ENCODE measurements at regions not wholly inside any gene's neighbourhood (a gene's known extent, or its start where the extent isn't known, plus 50 kb on each side); places are given as distances from the start of the nearest gene placed in this dataset.

DNA sequence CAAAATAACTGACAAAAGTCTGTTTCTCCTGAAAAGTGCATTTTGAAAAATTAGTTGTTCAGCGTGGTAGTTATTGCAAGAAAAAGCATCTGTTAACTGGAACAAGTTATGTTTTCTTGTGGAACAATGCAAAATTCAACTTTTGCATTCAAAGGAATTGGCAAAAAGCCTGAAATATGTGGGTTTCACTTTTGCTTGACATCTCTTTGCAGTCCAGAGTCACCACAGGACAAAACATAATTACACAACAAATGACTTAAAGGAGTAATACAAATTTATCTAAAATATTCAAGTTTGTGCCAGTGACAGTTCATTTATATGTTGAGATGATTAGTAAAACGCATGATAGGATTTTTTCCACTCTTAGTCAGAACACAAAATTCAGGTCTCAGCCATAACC is 96.3 kb upstream of the P2RY1 start:
- TF ChIP-seq GATA2 (IDR thresholded peaks at IDR 0.05; ENCODE audit: low read depth, low read length) (no peak), GATA3 (IDR thresholded peaks at IDR 0.05; ENCODE audit: low read depth, low read length) (no peak)

All from SH-SY5Y (cell line).